GM21619 (cell line): ENCODE measurements at regions not wholly inside any gene's neighbourhood (a gene's known extent, or its start where the extent isn't known, plus 50 kb on each side); places are given as distances from the start of the nearest gene placed in this dataset.

ENCODE experiments used
- ATAC-seq: cut with Tn5 transposase; IDR thresholded peaks from one replicate; pipeline ENCODE4 v1.9.1; 2021; ENCODE audit not compliant: unreplicated experiment

DNA sequence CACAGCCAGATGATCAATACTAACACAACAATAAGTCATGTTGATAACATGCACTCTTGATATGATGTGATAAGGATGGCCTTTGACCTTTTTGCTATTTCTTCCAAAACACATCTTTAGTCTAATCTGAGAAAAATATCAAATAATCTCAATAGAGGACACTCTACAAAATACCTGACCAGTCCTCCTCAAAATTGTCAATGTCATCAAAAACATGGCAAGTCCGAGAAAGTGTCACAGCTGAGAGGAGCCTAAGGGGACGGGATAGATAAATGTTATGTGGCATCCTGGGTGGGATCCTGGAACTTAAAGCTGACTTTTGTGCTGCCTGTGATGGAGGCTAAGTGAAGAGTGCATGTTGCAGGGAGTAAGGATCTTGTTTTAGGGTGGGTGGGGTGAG is 699.6 kb upstream of the ADAMTS16 start:
- no peak for ATAC-seq

DNA sequence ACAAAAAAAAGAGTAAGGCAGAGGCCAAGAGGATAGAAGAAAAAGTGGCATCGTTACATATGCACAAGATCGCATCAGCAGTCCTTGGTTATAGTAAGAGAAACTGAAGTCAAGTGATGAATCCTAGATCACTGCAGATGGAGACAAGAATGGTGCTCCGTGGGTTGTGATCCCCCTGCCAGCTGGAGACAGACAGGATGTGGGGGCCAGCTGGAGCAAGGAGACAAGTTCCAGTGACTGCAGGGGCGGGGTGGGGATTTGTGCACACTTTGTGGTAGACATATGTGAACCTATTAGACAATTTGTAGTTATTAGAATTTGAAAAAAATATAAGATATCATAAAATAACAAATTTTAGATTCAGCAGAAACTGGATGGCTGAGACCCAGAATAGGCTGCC is 697.9 kb upstream of the ADAMTS16 start:
- ATAC-seq = no peak

DNA sequence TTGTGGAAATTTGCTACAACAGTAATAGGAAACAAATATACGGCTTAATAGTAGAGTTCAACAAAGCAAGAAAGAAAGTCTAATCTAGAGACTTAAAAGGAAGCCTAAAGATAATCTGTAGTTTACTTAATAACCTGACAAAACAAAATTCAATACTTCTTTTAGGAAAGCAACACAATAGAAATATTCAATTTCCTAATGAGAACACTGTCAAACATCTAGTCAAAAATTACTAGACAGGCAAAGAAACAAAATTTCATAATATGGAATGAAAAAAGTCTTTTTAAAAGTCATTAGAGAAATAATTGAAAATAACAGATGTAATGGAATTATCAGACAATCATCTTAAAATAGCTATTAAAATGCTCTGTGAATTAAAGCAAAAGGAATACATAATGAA is 692.5 kb upstream of the ADAMTS16 start:
- ATAC-seq = no peak

DNA sequence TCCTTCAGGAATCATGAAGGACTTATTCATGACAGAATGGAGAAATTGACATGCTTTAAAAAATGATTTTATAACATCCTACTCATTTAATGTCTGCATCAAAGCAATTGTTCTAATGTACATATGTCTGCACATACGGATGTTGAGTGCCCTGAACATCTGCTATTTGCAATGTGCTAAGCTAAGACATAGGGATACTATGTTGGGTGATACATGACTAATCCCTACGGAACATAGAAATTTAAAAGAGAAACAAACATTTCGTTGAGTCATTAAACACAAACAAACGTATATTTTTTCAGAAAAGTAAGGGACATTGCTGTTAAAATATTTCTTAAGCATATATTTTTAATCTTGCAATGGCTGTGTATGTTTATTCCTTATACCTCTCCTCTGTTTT is 686.5 kb upstream of the ADAMTS16 start:
- no peak for ATAC-seq

DNA sequence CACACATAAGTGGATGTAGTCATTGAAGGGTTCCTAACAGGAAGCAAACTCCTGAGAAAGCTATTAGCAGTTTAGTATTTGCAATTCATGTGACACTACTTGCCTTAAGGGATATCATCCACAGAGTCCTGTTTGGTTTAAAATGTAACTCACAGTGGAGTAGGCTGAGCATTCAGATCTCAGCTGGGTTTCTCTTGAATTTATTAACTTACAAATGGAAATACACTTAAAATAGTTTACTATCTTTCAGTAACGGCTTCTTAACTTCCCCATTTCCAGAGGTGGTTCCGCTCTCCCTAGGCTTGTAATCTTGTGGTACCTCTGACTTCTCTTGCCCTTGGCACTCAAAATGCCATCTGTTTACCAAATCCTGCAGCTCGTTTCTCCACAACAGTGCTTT is 660.7 kb upstream of the ADAMTS16 start:
- no peak for ATAC-seq

DNA sequence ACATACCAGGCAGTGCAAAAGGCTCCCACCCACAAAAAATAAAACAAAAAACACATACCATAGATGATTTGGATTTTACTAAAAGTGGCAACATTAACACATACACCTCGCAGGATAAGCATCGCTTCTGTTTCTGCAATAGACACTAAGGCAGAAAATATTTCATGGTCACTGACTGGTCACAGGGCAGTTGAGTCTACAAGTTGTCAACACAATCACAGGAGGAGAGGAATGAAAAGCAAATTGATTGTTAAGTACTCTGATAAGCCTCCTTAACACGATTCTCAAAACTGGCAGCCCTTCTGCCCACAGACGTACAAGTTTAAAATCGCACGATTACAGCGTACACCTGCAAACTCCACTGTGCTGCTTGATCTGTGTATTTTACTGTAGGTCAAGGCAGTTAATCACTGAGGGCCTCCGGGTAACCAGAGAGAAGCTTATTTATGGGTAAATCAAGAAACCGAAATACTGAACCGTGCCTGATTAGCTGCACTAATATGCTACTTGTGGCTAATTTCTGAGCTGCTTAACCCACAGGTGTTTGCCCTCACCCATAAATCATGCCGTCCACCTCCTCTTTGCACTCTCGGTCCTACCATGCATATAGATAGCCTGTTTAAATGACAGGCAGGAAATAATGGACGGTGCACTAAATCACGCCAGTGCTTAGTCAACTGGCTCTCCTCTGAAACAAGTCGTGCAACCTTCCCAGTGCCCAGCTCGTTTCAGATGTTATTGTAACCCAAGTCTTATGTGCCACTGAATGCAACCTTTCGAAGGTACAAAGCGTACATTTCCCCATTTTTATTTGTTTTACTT is 659.4 kb upstream of the ADAMTS16 start:
- ATAC-seq = no peak

DNA sequence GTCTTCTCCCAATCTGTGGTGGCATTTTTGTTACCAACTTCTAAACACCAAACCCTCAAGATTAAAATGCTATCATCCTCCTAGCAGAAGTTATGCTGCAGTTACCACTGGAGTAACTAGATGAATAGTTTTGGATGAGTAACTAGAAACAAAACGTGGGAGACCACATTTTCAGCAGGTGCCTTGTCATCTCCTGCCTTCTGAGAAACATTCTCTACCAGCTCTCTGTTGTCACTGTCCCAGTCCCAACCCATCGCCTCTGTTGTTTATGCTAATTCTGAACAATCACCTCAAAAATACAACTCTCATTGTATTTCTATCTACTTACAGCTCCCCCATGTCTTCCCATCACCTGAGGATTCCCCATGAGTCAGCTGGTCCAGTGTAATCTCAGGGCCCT is 652.5 kb upstream of the ADAMTS16 start:
- ATAC-seq = no peak

DNA sequence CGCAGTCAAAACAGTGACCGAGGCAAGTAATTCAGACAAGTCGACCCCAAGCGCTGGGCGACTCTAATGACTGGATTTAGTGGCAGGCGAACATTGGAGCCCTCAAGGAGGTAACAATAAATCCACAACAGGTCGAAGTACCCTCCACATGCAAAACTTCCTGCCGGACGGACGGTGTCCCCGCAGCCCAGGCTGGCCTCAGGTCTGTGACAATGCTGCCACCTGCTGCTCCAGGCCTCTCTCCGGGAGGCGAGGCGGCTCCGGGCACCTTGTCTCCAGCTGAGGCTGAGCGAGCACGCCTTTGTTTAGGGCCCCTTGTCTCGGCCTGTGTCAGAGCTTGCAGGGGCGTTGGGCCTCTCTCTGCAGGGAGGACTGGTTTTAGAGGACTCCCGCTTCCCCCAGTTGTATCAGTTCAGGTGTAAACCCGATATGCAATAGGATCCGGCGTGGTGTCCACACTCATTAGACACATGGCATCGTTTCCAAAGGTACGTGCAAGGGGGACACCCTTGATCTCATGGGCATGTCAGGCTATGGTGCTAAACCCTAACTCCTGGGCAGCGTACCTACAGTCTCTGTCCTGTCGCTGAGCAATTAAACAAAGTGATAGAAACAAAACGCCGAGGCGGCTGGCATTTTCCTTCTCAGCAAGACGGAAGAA is 628.0 kb upstream of the ADAMTS16 start:
- no peak for ATAC-seq

DNA sequence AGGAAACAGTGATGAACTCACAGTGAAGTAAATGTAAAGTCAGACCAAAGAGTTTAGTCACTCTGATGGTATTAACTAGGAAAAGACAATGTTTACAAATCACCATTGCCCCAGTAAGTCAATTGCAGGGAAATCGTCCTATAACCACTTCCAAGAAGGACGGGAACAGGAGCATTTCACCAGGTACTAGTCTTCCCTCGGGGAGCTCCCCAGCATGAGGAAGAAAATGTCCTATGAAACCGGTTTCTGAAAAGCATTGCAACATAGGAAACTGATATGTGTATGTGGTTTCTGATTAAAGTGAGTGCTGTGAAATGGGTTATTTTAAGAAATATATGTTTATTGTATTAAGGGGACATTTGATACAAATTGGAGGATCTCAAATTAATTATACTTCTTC is 626.7 kb upstream of the ADAMTS16 start:
- ATAC-seq = no peak

DNA sequence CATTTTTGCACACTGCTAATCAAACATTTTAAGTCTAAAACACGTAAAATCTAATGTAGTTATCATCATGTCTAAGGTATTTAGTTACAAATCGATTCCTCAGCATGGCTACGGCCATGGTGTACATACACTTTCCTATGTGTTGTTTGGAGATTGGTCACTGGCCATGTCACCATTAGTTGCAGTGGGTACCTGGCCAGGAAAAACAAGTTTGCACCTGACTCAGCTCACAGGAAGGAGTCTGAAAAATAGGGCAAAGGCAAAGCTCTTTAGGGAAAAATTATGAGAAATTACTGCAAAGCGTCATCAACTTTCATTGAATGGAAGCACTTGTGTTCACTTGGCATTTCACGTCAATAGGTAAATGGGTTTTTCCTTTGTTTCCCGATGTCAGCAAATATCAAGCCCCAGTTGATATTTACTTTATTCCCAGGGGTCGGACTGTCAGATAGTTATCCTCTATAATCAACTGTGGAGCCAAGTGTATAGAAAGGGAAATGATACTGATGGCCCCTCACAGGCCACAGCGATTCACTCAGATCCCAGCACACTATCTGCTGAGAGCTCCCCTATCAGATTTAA is 626.0 kb upstream of the ADAMTS16 start:
- no peak for ATAC-seq

DNA sequence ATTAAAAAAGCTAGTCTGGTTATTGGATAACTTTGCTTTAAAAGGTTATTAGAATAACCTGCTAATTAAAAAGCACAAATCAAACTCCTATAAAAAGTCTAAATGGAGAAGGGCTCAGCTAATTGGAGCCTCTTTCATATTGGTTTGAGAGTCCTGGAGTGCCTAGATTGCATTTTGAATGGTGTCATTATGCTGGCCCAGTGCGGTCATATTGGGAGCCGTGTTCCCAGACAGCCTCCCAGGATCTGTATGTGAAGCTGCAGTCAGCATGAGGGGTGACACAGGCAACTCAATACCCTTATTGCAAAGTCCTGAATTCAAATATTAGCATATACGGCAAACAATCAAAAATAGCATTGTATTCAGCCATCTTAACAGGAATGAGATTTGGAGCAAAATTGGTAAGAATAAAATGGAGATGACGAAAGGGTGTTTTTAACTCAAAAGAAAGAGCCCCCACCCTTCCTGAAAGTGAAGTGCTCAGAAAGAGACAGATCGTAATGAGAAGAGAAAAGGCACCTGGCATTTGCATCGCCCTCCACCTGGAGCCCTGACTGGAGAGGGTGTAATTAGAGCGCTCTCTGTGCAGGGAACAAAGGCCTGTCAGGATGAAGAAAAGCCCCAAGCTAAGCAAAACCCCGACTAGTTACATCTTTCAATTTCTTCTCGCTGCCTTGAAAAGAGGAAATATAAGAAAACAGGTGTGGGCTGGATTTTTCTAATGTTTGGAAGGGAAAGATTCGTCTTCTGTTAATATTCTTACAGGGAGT is 621.0 kb upstream of the ADAMTS16 start:
- ATAC-seq = no peak

DNA sequence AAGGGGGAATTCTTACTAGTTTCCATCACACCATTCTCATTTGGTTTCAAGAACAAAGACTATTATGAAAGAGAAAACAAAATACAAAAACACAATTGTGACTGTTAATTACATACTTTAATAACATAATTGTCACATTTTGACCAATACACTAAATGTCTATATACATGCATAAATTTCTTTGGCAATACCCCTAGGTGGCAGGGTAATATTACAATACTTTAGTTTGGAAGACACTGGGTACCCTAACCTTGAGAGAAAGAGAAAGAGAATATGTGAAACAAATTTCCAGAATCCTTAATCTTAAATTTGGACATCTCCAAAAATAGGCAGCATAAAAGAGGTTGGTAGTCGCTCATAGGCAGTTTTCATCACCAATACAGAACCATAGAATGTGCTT is 619.6 kb upstream of the ADAMTS16 start:
- no peak for ATAC-seq

DNA sequence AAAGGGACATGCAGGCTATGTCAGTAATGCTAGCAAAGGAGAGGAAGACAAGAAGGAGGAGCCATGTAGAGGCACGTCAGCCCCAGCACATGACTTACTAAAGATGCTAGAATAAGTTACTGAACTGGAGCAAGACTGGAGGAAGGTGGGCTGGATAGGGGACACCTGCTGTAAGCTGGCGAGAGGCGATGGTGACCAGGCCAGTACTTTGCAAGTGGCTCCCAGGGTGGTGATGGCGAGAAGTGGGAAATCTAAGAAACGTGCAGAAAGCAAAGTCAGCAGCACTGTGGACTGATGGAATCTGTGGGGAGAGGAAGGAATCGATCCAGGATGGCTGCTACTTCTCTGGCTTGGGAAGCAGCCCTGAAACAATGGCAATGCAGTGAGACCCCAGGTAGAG is 617.1 kb upstream of the ADAMTS16 start:
- no peak for ATAC-seq

DNA sequence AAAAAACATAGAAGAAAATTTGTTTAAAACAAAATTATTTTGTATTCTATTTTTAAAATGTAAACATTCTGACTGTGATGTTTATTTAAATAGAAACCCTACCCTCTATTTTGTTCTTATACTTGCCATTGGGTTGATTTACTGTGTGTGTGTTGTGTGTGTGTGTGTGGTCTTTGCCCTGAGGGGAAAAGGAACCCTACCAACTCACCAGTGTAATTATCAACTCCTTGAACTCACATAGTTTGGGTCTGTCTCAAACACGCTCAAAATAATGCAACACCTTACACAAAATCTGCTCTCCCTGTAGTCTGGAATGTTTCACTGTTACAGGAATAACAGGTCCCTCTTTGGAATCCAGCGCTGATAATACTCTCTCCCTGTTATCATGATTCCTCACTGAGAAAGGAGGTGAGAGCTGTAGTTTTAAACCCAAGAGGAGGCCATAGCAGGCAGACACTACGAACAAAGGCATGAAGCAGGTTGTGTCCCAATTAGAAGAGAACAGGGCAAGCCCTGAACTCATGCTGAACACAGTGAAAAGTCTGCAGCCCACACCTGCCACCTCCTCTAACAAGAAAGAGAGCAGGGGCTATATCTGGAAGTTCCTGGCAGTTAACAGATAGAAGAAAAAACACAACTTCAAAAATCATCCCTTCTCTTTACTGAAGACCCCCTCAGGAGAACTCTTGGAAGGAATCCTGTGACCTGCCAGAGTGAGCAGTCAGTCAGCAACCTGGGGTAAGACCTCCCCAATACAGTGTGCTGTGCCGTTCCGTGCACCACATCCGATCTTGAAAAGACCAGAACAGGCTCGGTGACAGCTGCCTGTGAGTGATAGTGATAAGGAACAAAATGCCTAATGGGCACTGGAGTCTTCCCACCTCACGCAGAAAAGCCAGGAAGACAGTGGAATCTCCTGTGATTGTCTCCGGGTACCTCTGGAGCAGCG is 608.1 kb upstream of the ADAMTS16 start:
- ATAC-seq = no peak

DNA sequence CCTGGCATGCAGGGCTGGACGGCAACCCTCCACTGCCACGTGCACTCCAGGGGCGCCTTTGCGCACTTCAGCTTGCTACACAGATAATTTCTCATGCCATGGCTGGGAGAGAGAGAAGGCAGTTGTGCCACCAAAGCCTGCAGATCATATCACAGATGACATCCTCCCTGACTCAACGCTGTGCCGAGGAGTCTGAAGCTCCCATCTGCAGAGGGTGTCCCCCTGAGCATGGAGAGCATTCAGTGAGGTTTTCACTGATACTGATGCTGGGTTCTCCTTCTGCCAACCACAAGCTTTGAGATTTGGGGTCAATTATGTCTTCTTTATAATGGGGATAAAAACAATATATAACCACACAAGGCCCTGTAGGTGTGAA is 607.4 kb upstream of the ADAMTS16 start:
- ATAC-seq = no peak

DNA sequence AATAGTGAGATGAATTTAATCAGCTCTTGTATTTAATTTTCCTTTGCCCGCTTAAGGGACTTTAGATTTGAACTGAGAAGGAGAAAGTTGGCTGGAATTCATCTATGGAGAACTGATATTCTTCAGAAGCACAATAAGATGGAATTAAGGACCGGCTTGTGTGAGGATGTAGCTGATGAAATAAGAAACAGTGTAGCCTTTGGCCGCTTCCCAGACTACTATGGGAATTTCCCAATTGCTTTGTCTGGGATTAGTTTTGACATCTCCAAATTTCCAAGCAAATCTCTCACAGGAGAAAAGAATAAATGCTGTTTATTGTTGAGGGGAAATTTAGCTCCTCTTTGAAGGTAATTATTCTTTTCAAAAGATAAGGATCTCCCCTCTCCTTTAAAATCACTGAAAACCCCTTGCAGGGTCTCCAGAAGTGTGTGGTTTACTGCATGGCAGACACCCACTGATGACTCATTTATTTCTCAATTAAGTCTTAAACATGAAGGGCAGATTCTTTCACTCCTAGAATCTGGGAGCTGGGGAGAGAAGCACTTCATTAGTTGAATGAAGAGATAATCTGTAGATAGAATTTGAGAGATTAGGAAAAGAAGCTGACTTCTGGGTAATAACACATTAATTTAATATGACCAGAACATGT is 606.5 kb upstream of the ADAMTS16 start:
- no peak for ATAC-seq

DNA sequence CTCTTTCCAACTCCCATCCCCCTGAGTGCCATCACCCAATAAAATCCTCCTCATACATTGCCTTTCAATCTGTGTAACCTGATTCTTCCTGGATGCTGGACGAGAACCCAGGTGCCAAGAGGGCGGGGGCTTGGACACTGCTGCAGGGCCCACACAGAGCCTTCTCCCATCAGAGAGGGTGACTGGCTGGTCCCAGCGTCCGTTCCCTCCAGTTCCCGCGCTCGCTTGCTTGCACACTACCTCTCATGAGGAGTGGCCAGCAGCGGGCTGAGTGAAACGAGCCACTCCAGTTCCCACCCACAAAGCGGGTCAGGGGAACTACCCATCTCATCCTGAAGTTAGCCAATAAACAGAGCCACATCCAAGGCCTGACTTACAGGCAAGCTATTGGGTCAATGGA is 602.6 kb upstream of the ADAMTS16 start:
- no peak for ATAC-seq

DNA sequence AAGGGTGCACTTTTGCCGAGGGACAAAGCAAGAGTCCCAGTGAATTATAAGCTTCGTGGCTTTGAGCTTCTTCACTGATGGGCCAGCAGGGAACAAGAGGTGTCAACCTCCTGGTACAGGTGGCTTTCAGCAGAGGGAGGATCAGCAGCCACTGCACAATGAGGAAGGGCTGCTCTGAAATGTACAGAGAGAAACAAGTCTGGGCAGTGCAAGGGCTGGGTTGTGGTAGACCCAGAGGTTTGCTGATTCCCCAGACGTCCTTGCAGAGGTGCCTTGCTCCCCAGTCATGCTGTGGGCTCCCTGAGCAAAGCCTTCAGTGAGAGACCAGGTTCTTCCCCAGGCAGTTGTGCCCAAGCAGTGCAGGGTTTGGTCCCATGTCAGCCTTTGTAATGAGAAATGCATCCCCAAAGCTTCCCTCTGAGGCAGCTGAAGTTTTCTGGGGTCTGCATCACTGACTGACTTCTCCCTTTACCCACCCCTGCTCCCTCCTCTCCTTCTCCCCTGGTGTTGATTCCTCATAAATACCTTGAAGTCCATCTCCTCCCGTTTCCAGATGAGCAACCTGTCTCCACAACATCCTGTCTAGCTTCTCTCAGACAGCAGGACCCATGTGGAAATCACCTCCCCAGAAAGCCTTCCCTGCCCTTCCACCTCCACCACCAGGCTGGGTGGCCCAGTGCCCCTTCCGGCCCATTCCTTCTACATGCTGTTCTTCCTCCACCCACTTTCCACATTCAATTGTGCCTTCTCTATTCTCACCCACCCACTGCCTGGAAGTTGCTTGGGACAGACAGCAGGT is 599.6 kb upstream of the ADAMTS16 start:
- ATAC-seq = no peak

DNA sequence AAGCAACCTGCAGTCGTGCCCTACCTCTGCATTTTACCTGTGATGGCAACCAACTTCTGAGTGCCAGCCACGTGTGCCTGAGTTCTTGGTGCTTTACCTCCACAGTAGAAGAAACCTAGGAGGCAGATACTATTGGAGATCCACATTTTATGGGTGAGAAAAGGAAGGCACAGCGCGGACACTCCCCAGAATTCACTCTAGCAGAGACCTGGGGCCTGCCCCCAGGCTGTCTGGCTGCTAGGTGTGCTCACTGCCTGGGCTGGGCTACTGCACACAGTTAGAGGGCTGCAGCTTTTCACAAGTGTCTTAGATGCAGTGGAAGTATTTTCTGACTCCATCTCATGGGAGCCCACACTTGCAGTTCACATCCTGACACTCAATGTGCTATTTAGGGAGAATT is 598.8 kb upstream of the ADAMTS16 start:
- ATAC-seq = no peak
